K562 (cell line): ENCODE measurements at regions not wholly inside any gene's neighbourhood (a gene's known extent, or its start where the extent isn't known, plus 50 kb on each side); places are given as distances from the start of the nearest gene placed in this dataset.
"Not testable (repeated sequence)": the region's sequence is repeated elsewhere in the genome, so short reads cannot be mapped to it uniquely, and the experiment has no call there.

ENCODE experiments used
- SRF ChIP-seq, 2 experiments: fragments of 250-450, 450-650 bp in 1 of 2; sonication (Bioruptor Pico) in 1 of 2; sonication (generic) in 1 of 2; formaldehyde crosslinking; IDR thresholded peaks; 2 replicates each; pipeline versions ENCODE4 v1.5.0 to v1.5.1; 2020 to 2022; ENCODE audit warnings: mild to moderate bottlenecking in 1 of 2, missing genetic modification reagents in 1 of 2
- TF ChIP-seq, protein P1 (sequence below), 3 experiments: IDR thresholded peaks in 2 of 3; conservative IDR thresholded peaks in 1 of 3; 2 replicates each; pipeline ENCODE4 v1.5.1; 2011 to 2012; ENCODE audit warnings: low read length in 3 of 3, mild to moderate bottlenecking in 3 of 3, control low read depth in 2 of 3, improper control_type of control experiment in 1 of 3, inconsistent platforms in 1 of 3, low read depth in 1 of 3, mixed read lengths in 1 of 3, moderate library complexity in 1 of 3; ENCODE audit not compliant: insufficient read depth in 2 of 3

DNA sequence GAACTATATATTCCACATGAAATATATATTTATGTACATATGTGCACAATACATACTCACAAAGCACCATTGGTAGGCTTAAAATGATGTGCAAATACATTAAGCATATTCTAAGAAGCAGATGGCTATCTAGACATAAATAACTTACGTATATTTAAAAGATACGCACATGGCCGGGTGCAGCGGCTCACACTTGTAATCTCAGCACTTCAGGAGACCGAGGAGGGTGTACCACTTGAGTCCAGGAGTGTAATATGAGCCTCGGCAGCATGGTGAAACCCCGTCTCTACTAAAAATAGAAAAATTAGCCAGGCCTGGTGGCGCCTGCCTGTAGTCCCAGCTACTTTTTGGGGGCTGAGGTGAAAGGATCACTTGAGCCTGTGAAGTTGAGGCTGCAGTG, 189.9 kb downstream of the ANKRD36 start:
- not testable (repeated sequence) for TF ChIP-seq SRF (CRISPR knock-in tag; IDR thresholded peaks at IDR 0.05)
- TF ChIP-seq, protein P1, sequence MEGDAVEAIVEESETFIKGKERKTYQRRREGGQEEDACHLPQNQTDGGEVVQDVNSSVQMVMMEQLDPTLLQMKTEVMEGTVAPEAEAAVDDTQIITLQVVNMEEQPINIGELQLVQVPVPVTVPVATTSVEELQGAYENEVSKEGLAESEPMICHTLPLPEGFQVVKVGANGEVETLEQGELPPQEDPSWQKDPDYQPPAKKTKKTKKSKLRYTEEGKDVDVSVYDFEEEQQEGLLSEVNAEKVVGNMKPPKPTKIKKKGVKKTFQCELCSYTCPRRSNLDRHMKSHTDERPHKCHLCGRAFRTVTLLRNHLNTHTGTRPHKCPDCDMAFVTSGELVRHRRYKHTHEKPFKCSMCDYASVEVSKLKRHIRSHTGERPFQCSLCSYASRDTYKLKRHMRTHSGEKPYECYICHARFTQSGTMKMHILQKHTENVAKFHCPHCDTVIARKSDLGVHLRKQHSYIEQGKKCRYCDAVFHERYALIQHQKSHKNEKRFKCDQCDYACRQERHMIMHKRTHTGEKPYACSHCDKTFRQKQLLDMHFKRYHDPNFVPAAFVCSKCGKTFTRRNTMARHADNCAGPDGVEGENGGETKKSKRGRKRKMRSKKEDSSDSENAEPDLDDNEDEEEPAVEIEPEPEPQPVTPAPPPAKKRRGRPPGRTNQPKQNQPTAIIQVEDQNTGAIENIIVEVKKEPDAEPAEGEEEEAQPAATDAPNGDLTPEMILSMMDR (IDR thresholded peaks at IDR 0.05 in 2 of 3, conservative IDR thresholded peaks at IDR 0.05 in 1 of 3; ENCODE audit: insufficient read depth in 2 of 3, low read depth in 1 of 3, low read length in 3 of 3): not testable (repeated sequence)
